B cell (primary cell): ENCODE measurements at regions not wholly inside any gene's neighbourhood (a gene's known extent, or its start where the extent isn't known, plus 50 kb on each side); places are given as distances from the start of the nearest gene placed in this dataset.
A peak's percentile ranks its signal among the peaks of the same experiment; 100 is the strongest.
"Not testable (repeated sequence)": the region's sequence is repeated elsewhere in the genome, so short reads cannot be mapped to it uniquely, and the experiment has no call there.

Source experiments
- ATAC-seq: fragments of 200-7000 bp; cut with Tn5 transposase; one replicate; pipeline ENCODE4 v1.10.0; 2021; ENCODE audit warnings: low read depth, mild to moderate bottlenecking, moderate number of reproducible peaks, moderate library complexity
- CTCF ChIA-PET: fragments of 350-600 bp; sonication (Branson Sonifier 250); formaldehyde crosslinking; loops from one replicate; lab custom pipeline; 2021; ENCODE audit warnings: antibody characterized with exemption, inconsistent platforms; lab: Charles Lee
- POLR2A ChIA-PET: fragments of 350-600 bp; sonication (Branson Sonifier 250); formaldehyde crosslinking; loops from one replicate; lab custom pipeline; 2021; ENCODE audit warnings: antibody characterized with exemption; lab: Charles Lee
- DNase-seq: peaks from one replicate; pipeline ENCODE4 v3.0.0; 2013
- H2AFZ ChIP-seq: 2 replicates; pipeline ENCODE4 v1.6.1; 2012; ENCODE audit warnings: mild to moderate bottlenecking, low read depth, low read length; ENCODE audit not compliant: insufficient read depth, poor library complexity, severe bottlenecking
- H3K27ac ChIP-seq, 2 donors: 1 replicate in 1 of 2; 2 replicates in 1 of 2; pipeline ENCODE4 v1.5.1; 2012 to 2013; ENCODE audit warnings: low read length in 2 of 2, mild to moderate bottlenecking in 2 of 2, moderate library complexity in 1 of 2
- H3K27me3 ChIP-seq, 4 experiments: fragments of 200-600 bp in 1 of 4; sonication (generic) in 1 of 4; replicated peaks in 1 of 4; 1 replicate in 2 of 4; 2 replicates in 2 of 4; pipeline versions ENCODE4 v1.6.1 to v1.7.0; 2013 to 2016; ENCODE audit warnings: low read length in 3 of 4, mild to moderate bottlenecking in 2 of 4, mixed read lengths in 1 of 4, moderate library complexity in 1 of 4; ENCODE audit not compliant: insufficient read depth in 4 of 4, control insufficient read depth in 3 of 4; ENCODE audit errors: control extremely low read depth in 1 of 4
- H3K36me3 ChIP-seq, 2 experiments: replicated peaks in 1 of 2; 1 replicate in 1 of 2; 2 replicates in 1 of 2; pipeline versions ENCODE4 v1.6.1 to v1.7.1; 2013; ENCODE audit warnings: low read length in 1 of 2; ENCODE audit not compliant: insufficient read depth in 2 of 2, control insufficient read depth in 1 of 2; ENCODE audit errors: control extremely low read depth in 1 of 2, extremely low read depth in 1 of 2
- H3K4me1 ChIP-seq, 2 donors: fragments of 200-600 bp in 1 of 2; sonication (generic) in 1 of 2; 1 replicate in 1 of 2; 2 replicates in 1 of 2; pipeline versions ENCODE4 v1.5.1 to v1.6.1; 2013 to 2017; ENCODE audit warnings: low read length in 2 of 2; ENCODE audit not compliant: control insufficient read depth in 2 of 2, insufficient read depth in 2 of 2
- H3K4me2 ChIP-seq: replicated peaks from 2 replicates; pipeline ENCODE3; 2012; ENCODE audit warnings: mild to moderate bottlenecking, low read depth, low read length; ENCODE audit not compliant: poor library complexity, severe bottlenecking
- H3K4me3 ChIP-seq, 5 experiments: fragments of 200-600 bp in 1 of 5; sonication (generic) in 1 of 5; 1 replicate in 3 of 5; 2 replicates in 2 of 5; pipeline versions ENCODE4 v1.5.1 to v1.7.0; 2011 to 2016; ENCODE audit warnings: low read length in 4 of 5, mild to moderate bottlenecking in 4 of 5, low read depth in 2 of 5, control low read depth in 1 of 5, moderate library complexity in 1 of 5; ENCODE audit not compliant: insufficient read depth in 1 of 5; ENCODE audit errors: control extremely low read depth in 1 of 5, extremely low read depth in 1 of 5
- H3K79me2 ChIP-seq: fragments of 200-600 bp; sonication (generic); one replicate; pipeline ENCODE4 v1.6.0; 2016; ENCODE audit warnings: low read length; ENCODE audit not compliant: control insufficient read depth, insufficient read depth
- H3K9ac ChIP-seq: fragments of 200-600 bp; sonication (generic); 2 replicates; pipeline ENCODE4 v1.6.1; 2017; ENCODE audit warnings: mild to moderate bottlenecking, low read length, moderate library complexity
- H3K9me3 ChIP-seq, 3 donors: one replicate each; pipeline versions ENCODE4 v1.6.1 to v1.7.1; 2013; ENCODE audit warnings: low read length in 2 of 3; ENCODE audit not compliant: control insufficient read depth in 2 of 3, insufficient read depth in 1 of 3; ENCODE audit errors: control extremely low read depth in 1 of 3
- H4K20me1 ChIP-seq: 2 replicates; pipeline ENCODE4 v1.6.0; 2012; ENCODE audit warnings: mild to moderate bottlenecking, low read length; ENCODE audit not compliant: insufficient read depth, control insufficient read depth, poor library complexity, severe bottlenecking
- H3K27ac Mint-ChIP-seq: one replicate; pipeline ENCODE4 v1.8.0; 2021; ENCODE audit warnings: mixed read lengths
- H3K27me3 Mint-ChIP-seq: one replicate; pipeline ENCODE4 v1.8.0; 2021; ENCODE audit warnings: mixed read lengths
- H3K4me1 Mint-ChIP-seq: one replicate; pipeline ENCODE4 v1.8.0; 2021; ENCODE audit warnings: mixed read lengths
- H3K4me3 Mint-ChIP-seq: one replicate; pipeline ENCODE4 v1.8.0; 2021; ENCODE audit warnings: mixed read lengths
- H3K9me3 Mint-ChIP-seq: one replicate; pipeline ENCODE4 v1.8.0; 2022; ENCODE audit warnings: mixed read lengths; ENCODE audit not compliant: insufficient read depth
- EZH2 ChIP-seq: IDR thresholded peaks from 2 replicates; pipeline ENCODE4 v1.6.1; 2012; ENCODE audit warnings: borderline replicate concordance, low read depth, mild to moderate bottlenecking, moderate library complexity, low read length; ENCODE audit not compliant: insufficient read depth, poor library complexity, severe bottlenecking
- WGBS: methylation state at CpG from one replicate; pipeline ENCODE4 v1.1.5; 2013; ENCODE audit warnings: missing lambda C conversion rate; ENCODE audit not compliant: insufficient coverage; 5-methylcytosine and 5-hydroxymethylcytosine counted together
- intact Hi-C: fragments of 100-400 bp; cut with micrococcal nuclease; formaldehyde crosslinking; loops from one replicate; pipeline ENCODE4 v1.10.0; 2022
- TF ChIP-seq, protein P1 (sequence below): fragments of 200-600 bp; IDR thresholded peaks from one replicate; pipeline ENCODE4 v1.8.0; 2022; ENCODE audit warnings: antibody characterized with exemption, mild to moderate bottlenecking

DNA sequence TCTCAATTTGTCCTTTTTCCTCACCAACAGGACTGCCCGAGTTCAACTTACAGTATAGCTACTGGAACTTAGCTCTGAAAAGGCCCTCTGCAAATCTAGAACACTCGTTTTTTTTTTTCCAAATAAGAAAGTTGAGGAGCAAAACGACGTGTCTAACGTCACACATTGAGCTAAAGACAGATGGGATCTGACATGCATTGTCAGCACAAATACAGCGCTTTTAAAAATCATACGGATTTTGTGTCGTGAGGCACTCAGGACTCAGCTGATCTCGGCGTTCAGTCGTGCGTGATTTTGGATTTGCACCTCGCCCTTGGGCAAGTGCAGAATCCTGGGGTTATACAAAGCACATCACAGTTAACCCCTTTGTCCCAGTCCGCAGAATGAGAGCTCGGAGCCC is 94.7 kb upstream of the ZNF322 start:
- Histone ChIP-seq H3K79me2 (no peaks in the 10 kb centered on the region), H3K36me3 (no peaks in the 10 kb centered on the region), H3K27ac (no peak overlapping the region), H3K9ac (no peak overlapping the region), H3K9me3 (peaks cover 0 to 24% (median 8%) of the 10 kb centered on the region in 3 donors), H3K4me3 (no peak overlapping the region), H3K27me3 (peaks cover 0 to 39% (median 13%) of the 10 kb centered on the region in 4 experiments), H3K4me2 (no peak overlapping the region), H3K4me1 (no peaks in the 10 kb centered on the region), H2AFZ (no peak overlapping the region), H4K20me1 (no peaks in the 10 kb centered on the region)
- intact Hi-C loops: no loop called here
- WGBS: 9% methylated on average over 9 of the region's 15 CpGs
- H3K9me3 Mint-ChIP-seq: no peaks in the 10 kb centered on the region
- no peak overlapping the region for H3K27ac Mint-ChIP-seq
- no peak for ATAC-seq
- POLR2A ChIA-PET: no interaction called here
- H3K27me3 Mint-ChIP-seq: peaks cover 13% of the 10 kb centered on the region
- CTCF ChIA-PET: no interaction called here
- no peaks in the 10 kb centered on the region for H3K4me1 Mint-ChIP-seq
- TF ChIP-seq, protein P1, sequence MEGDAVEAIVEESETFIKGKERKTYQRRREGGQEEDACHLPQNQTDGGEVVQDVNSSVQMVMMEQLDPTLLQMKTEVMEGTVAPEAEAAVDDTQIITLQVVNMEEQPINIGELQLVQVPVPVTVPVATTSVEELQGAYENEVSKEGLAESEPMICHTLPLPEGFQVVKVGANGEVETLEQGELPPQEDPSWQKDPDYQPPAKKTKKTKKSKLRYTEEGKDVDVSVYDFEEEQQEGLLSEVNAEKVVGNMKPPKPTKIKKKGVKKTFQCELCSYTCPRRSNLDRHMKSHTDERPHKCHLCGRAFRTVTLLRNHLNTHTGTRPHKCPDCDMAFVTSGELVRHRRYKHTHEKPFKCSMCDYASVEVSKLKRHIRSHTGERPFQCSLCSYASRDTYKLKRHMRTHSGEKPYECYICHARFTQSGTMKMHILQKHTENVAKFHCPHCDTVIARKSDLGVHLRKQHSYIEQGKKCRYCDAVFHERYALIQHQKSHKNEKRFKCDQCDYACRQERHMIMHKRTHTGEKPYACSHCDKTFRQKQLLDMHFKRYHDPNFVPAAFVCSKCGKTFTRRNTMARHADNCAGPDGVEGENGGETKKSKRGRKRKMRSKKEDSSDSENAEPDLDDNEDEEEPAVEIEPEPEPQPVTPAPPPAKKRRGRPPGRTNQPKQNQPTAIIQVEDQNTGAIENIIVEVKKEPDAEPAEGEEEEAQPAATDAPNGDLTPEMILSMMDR: no peak
- TF ChIP-seq EZH2: no peak
- peak; percentile 38 for DNase-seq
- H3K4me3 Mint-ChIP-seq: no peak overlapping the region

DNA sequence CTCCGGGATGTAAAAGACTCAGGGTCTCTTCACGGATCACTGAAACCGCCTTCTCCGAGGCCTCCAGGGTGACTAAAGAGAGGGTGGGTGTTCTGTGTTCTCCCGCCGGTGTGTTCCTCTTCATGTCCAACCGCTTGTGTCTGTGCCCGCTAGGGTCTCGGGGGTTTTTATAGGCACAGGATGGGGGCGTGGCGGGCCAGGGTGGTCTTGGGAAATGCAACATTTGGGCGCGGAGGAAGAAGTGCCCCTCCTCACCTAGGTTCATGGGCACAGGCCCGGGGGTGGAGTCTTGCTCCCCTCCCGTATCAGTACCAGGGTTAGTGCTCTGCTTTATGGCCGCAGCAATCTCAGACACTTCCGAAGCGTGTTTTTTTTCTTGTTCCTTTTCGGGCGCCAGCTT is 95.3 kb upstream of the ZNF322 start:
- Histone ChIP-seq H3K9me3 (peaks cover 0 to 22% (median 7%) of the 10 kb centered on the region in 3 donors), H3K27me3 (peaks cover 0 to 33% (median 12%) of the 10 kb centered on the region in 4 experiments)
- ATAC-seq, H3K9ac ChIP-seq, H3K4me3 ChIP-seq, H3K79me2 ChIP-seq, H3K4me3 Mint-ChIP-seq, CTCF ChIA-PET, H3K27ac ChIP-seq, H2AFZ ChIP-seq, H3K9me3 Mint-ChIP-seq, H3K4me2 ChIP-seq, H3K4me1 Mint-ChIP-seq, H3K4me1 ChIP-seq, H4K20me1 ChIP-seq, H3K27ac Mint-ChIP-seq, intact Hi-C loops, H3K36me3 ChIP-seq, POLR2A ChIA-PET: not testable (repeated sequence)
- DNase-seq: peak; percentile 30
- H3K27me3 Mint-ChIP-seq: peaks cover 13% of the 10 kb centered on the region
- WGBS: 10% methylated on average over 19 of the region's 20 CpGs

DNA sequence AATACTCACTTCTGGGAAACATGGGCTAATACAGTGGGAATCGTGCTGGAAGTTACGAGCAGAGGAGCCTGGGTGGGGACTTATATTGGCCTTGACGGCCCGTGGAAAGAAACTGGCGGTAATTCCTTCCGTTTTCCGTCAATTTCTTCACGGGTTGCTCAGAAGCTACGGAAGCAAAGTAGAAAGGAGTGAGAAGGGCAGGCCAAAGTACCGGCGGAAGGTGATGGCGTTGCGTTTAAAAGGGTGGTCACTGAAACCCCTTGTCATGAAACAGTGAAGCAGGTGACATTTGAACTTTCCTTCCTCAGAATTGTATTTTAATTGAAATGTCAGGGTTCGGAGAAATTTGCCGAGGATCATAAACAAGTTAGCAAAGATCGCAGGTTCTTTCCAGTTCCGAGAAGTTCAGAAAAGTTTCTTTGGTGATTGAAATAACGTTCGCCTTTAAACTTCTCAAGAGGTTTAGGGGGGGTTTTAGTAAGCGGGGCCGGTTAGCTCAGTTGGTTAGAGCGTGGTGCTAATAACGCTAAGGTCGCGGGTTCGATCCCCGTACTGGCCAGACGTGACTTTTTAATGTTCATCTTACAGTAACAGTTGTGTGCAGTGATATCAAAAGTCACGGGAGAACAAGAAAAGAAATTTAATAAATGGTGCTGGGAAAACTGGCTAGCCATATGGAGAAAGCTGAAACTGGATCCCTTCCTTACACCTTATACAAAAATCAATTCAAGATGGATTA is 96.7 kb upstream of the ZNF322 start:
- H3K27ac ChIP-seq, H3K79me2 ChIP-seq, H3K9ac ChIP-seq, H3K4me3 Mint-ChIP-seq, H3K4me2 ChIP-seq, H3K4me1 Mint-ChIP-seq, H4K20me1 ChIP-seq, H3K36me3 ChIP-seq, CTCF ChIA-PET, H2AFZ ChIP-seq, H3K27me3 Mint-ChIP-seq, intact Hi-C loops, H3K4me1 ChIP-seq, H3K9me3 Mint-ChIP-seq, H3K4me3 ChIP-seq, ATAC-seq, POLR2A ChIA-PET: not testable (repeated sequence)
- DNase-seq: peak; percentile 26
- peaks cover 0 to 22% (median 7%) of the 10 kb centered on the region in 3 donors for H3K9me3 ChIP-seq
- peaks cover 0 to 31% (median 12%) of the 10 kb centered on the region in 4 experiments for H3K27me3 ChIP-seq
- whole genome bisulfite sequencing: 18% methylated on average over 18 of the region's 29 CpGs
- peak overlapping the region; percentile 15 for H3K27ac Mint-ChIP-seq
